ENCODE measurements at regions not wholly inside any gene's neighbourhood (a gene's known extent, or its start where the extent isn't known, plus 50 kb on each side); places are given as distances from the start of the nearest gene placed in this dataset.
"Not testable (repeated sequence)": the region's sequence is repeated elsewhere in the genome, so short reads cannot be mapped to it uniquely, and the experiment has no call there.

DNA sequence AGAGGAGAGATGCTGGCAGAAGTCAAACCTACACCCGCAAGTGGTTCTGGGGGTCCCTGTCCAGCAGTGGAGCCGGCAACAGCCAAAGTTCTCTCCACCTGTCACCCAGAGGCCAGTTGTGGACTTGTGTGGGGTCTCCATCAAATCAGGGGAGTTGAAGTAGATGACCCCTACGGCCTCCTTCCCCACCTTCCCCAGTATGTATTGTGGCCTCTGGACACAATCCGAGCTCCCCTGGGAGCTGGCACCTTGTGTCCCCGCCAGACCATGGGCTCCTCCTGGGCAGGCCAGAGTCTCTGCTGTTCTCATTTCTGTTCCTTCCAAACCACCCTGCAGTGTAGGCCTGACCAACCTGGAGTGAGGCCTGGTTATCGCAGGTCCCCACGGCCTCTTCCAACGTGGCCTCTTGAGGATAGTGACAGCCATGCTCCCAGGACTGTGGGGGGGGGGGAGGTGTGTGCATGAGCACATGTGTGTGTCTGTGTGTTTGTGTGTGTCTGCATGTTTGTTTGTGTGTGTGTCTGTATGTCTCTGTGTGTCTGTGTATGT, 246.4 kb downstream of the MATN1 start:
- no peak for DNase-seq

DNA sequence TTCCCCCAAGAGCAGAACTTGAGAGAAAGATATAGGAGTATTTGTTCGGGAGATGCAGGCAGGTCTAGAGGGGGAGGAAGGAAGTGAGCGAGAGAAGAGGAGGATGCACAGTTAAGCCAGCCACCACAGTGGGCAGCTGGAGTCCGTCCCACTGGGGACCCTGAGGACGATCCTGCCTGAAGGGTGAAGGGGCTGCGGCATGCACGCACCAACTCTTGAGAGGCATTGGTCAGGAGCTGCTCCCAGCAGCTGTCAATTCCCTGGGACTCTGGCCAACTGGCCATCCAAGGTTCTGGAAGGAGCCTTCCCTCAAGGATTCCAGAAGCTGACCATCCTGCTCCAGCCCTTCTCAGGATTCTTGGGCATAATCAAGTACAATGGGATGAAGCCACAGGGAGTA, 246.9 kb downstream of the MATN1 start:
- DNase-seq: no peak

DNA sequence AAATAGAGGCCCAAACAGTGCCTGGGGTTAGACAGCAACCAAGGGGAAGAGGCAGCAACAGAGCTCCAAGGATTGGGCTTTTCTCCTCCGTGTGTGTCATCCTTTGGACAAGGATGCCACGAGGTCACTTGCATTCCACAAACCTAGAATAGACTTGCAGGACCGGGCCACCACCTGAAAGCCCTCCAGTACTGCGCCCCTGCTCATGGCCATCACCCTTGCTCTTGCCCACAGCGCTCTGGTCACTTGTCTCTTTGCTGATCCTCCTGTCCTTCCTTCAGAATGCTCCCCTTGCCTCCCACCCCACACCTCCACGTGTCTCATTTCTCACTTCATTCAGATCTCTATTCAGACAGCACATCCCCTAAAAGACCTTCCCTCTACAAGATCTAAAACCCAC, 247.4 kb downstream of the MATN1 start:
- DNase-seq: no peak

DNA sequence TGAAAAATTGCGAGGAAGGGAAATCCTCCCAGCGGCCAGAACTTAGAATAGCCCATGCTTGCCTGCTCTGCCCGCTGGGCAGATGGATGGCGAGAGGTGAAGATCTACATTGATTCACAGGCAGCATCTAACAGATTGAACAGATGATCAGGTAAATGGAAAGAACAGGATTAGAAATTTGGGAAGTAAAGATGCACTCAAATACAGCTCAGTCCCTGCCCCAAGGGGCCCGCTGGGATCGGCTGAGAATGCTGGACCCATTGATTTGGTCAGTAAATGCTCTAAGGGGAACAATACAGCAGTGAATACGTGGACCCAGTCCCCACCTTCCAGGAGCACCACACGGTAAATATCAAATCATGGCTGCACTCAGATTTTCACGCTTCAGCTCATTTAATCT, 248.2 kb downstream of the MATN1 start:
- DNase-seq: no peak

DNA sequence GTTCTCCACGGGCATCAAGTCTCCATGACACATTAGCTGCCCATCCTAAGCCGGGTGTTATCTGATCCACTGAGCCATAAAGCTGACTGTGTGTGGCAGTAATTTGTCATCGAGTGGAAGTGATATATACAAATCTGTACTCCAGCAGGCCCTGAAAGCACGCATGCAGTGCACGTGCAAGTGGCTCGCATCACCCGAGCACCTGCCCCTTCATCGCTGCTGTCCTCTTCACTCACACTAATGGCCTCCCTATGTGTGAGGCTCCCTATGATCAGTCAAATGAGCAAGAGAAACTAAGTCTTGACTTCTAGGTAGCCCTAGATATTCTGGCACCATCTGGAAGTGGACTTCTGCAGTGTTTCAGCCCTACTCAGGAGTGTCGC, 248.6 kb downstream of the MATN1 start:
- DNase-seq: no peak

DNA sequence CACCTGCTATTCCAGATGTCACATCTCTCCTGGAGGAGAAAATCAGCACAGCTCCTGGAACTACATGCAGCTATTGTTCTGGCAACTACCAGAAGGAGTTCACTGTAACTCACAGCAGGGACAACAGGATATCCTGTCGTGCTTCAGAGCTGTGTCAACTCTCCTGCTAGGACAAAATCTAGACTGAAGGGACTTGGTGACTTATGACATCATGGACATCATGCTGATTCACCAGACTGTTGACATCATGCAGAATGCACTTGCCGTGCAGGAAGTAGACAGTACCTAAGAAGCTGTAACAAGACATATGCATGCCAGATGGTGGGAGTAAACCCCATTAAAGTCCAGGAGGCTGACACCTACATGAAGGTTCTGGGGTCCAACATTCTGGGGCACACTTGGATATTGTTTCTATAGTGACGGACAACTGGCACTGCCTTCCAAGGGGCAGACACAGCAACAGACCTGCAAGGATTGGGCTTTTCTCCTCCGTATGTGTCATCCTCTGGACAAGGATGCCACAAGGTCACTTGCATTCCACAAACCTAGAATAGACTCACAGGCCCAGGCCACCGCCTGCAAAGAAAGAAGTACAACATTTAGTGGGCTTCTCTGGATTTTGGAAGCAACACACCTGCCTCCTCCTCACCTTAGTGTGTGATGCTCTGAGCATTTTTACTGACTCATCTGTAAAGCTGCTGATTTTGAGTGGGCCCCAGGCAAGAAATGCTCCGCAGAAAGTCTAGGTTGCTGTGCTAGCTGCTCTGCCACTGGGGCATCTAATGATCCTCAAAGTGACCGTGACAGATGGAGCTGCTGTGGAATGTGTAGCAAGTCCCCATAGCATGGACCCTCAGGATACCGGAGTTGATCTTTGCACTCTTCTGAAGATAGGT, 249.2 kb downstream of the MATN1 start:
- DNase-seq: peak in 1 of 2 experiments; percentile 19

DNA sequence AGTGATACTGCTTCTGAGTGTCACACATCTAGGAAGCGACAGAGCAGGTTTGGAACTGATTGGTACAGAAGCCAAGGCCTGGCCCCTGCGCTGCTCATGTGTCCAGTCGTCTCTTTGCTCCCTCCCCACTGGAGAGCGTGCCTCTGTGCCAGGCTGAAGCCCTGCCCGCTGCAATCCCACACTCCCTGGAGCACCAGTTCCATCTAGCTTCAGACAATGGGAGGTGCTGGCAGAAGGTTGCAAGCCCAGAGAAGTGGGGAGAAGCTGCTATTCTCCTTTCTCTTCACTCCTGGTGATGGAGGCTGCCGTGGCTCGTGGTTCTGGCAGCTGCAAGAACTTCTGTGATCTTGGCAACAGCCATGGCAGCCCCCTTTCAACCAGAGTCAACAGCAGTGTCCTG, 250.9 kb downstream of the MATN1 start:
- DNase-seq: no peak

DNA sequence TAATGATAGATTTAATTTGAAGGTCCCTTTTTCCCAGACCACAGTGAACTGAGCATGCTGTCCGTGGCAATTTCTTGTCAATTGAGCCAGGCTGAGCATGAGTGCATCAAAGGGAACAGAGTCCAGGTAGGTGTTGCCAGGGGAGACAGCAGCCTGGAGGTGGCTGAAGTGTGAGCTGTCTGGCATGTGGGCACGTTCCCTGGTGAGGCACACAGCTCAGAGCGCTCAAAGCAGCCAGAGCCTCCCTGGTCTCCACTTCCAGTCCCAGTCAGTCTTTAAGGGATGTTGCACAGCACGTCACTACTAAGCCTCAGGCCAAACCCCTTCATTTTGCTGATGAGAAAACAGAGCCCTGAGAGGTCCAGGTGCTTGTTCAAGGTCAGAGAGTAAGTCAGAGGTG, 251.4 kb downstream of the MATN1 start:
- no peak for DNase-seq

DNA sequence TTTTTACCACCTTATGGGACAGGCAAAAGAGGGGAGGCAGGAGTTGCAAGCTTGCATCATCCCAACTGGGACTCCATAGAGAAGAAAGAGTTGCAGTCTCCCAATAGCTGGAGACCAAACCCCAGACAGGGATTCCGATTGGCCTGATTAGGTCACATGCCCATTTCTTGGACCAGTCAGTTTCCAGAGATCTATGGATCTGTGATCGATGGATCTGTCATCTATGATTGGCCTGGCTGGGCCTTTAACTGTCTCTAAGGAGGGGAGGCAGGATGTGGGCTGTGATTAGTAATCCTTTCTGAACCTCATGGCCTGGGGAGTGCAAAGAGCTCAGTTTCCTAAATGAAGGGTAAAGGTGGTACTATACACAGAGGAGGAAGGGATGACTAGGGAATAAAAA, 252.1 kb downstream of the MATN1 start:
- no peak for DNase-seq

DNA sequence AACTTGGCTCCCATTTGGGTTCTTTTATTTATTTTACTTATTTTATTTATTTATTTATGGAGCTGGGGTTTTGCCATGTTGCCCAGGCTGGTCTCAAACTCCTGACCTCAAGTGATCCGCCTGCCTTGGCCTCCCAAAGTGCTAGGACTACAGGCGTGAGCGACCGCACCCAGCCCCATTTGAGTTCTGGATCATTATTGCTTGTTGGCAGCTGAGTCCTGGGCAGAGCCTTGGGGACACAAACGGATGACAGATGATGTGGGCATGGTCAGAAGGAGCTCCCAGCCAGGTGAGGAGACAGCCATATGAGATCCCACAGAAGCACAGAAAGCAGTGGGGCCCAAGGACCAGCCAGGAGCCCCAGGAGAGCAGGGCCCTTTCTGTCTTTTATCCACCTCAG, 254.0 kb downstream of the MATN1 start:
- no peak for DNase-seq

DNA sequence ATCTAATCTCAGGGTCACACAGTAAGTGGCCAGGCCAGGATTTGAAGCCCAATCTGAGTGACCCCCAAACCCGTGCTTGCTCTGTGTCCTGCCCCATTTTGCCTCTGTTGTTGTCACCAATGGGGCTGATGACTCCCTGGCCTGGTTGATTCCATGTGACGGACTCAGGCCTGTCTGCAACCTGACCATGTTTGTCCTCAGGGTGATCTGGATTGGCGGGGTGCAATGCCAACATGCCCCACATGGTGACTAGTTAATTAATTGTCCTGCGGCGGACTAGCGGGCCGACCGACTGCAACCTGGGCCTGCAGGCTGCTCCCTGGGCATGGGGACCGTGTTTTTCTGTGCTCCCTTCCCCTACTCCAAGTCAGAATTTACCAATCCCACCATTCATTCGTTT, 256.3 kb downstream of the MATN1 start:
- no peak for DNase-seq

DNA sequence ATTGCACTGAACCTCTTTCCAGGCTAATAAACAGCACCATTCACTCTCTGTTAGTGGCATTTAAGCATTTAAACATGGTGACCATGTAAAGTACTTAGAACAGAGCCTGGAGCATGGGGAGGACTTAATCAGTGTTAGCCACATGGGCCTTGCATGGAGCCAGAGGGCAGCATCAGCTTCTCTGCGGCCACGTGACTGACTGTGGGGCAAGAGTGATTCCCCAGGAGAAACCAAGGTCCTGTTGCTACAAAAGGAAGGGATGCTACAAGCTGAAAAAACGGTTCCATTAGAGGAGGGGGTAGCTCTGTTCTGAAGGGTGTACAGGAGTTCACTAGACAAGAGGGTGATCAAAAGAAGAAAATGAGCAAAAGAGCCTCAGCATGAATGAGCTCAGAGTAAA, 256.8 kb downstream of the MATN1 start:
- DNase-seq: no peak

DNA sequence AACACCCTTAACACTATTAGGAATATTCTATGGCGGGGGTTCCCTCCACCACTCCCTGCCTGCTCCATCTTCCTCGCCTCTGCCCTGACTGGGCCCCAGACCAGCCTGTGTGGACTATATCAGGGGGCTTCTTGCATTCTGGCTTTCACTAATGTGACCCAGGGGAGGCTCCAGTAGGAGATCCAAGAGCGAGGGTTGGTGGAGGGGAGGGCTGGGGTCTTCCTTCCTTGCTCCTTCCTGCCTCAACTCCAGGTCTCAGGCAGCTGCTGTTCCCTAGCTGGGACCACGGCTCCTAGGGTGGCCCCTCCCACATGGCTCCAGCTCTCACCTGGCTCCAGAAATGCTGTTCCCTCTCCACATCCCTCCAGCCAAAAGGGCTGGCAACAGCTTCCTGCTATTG, 257.4 kb downstream of the MATN1 start:
- no peak for DNase-seq

DNA sequence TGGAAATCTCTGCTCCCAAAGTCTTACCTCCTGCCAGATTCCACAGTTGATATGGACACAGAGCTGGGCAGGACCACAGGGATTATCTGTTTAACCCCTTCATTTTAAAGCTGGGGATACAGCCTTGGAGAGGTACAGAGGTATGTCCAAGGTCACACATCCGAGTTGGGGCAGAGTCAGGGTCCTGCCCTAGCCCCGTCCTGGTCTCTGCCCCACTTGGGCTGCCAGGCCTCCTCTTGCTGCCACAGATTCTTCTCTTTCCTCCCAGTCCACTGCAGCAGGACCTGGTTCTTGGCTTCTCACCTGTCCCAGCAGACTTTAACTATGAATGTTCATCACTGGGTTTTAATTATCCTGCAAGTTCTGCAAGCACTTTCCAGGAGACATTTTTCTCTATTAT, 258.3 kb downstream of the MATN1 start:
- DNase-seq: no peak

DNA sequence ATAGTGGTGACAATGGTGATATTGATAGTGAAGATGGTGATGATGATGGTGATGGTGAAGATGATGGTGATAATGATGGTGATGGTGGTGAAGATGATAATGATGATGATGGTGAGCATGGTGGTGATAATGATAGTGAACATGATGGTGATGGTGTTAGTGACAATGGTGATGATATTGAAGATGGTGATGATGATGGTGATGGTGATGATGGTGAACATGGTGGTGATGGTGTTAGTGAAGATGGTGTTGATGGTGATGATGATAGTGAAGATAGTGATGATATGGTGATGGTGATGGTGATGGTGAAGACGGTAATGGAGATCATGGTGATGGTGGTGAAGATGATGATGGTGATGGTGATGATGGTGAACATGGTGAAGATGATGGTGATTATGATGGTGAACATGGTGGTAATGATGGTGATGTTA, 259.2 kb downstream of the MATN1 start:
- DNase-seq: no peak

DNA sequence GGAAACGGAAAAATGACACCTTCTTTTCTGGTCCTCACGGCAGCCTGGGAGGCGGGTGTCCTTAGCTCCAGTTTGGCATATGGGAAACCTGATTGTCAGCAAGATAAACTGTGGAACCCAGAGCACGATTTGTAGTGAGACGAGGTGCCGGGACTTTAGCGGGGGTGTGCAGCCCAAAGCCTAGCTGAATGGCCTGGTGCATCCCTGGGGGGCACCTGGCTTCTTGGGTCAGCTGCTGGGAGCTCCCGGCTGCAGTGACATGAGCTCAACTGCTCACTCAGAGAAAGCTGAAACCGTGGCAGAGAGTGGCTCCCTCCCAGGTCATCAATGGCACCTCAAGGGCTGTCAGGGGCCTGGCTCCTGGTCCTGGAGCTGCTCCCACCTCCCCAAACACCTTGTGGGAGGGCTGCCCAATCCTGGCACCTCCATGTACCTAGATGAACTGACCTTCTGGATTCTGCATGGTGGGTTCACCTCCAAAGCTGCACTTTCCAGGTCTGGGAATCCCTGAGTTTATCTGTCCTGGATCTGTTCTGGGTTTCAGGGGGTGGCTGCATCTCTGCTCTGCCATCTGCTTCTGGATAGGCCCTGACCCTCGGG, 260.5 kb downstream of the MATN1 start:
- DNase-seq: no peak

DNA sequence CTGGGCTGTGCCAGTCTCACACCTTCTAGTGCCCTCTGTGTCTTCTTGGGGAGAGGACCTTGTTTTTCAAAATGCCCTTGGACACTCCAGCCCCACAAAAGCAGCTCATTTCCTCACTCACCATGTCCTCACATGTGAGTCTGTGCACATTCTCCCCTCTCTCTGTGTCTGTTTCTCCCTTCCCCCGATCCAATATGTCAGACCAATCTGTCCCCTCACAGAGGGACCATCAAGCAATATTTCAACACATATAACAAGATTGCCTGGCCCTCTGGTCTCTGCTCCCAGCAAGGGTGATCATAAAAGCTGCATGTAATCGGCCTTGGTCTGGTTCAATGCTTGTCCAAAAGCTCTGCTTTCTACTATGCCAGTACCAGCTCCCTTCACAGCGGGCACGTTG, 261.2 kb downstream of the MATN1 start:
- DNase-seq: no peak

DNA sequence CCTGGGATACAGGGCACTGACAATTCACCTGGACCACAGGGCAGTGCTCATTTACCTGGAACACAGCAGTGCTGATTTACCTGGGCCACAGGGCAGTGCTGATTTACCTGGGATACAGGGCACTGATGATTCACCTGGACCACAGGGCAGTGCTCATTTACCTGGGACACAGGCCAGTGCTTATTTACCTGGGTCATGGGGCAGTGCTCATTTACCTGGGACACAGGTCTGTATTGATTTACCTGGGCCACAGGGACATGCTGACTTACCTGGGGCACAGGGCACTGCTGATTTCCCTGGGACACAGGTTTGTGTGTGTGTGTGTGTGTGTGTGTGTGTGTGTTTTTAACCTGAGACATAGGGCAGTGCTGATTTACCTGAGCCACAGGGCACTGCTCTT, 261.7 kb downstream of the MATN1 start:
- DNase-seq: no peak

DNA sequence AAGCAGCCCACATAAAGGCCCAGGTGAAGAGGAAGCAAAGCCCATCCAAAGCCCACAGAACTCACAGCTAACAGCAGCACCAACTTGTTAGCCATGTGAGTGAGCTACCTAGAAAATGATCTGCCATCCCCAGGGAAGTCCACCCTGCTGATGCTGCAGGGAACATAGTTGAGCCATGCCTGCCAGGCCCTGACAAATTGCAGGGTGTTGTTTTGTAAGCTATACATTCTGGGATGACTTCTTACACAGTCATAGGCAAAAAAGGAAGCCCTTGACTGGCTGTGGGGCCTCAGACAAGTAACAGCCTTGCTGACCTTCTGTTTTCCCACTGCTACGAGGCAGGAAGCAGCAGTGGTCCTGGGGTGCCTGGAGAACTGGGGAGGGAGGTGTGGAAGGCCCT, 262.7 kb downstream of the MATN1 start:
- DNase-seq: no peak

DNA sequence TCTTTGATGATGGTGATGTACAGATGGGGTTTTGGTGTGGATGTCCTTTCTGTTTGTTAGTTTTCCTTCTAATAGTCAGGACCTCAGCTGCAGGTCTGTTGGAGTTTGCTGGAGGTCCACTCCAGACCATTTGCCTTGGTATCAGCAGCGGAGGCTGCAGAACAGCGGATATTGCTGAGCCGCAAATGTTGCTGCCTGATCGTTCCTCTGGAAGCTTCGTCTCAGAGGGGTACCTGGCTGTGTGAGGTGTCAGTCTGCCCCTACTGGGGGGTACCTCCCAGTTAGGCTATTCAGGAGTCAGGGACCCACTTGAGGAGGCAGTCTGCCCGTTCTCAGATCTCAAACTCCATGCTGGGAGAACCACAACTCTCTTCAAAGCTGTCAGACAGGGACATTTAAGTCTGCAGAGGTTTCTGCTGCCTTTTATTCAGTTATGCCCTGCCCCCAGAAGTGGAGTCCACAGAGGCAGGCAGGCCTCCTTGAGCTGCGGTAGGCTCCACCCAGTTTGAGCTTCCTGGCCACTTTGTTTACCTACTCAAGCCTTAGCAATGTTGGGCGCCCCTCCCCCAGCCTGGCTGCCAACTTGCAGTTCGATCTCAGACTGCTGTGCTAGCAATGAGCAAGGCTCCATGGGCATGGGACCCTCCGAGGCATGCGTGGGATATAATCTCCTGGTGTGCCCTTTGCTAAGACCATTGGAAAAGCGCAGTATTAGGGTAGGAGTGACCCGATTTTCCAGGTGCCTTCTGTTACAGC, 264.5 kb downstream of the MATN1 start:
- DNase-seq: not testable (repeated sequence)

DNA sequence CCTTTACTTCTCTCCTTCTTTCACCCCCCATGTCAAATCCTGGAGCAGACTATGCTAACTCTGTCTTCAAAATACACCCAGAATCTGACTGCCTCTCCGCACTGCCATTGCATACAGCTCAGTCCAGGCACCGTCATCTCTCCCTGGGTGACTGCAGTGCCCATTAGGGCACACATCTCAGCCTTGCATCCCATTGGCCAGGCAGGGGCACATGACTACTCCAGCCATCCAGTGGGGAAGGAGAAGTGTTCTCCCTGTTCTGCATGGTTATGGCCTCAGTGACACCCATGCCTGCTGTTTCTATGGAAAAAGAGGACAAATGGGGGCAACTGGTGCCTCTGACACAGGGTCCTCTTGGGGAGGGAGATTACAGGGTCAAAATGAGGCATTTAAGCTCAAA, 270.5 kb downstream of the MATN1 start:
- DNase-seq: no peak

DNA sequence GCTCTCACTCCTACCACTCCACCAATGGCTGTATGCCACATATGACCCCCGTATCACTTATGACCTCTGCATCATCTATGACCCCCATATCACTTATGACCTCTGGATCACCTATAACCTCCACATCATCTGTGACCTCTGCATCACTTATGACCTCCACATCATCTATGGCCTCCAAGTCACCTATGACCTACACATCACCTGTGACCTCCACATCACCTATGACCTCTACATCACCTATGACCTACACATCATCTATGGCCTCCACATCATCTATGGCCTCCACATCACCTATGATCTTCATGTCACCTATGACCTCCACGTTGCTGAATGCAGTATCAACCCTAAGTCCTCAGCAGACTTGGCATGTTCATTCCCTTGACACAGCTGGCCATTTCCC, 271.2 kb downstream of the MATN1 start:
- DNase-seq: no peak

DNA sequence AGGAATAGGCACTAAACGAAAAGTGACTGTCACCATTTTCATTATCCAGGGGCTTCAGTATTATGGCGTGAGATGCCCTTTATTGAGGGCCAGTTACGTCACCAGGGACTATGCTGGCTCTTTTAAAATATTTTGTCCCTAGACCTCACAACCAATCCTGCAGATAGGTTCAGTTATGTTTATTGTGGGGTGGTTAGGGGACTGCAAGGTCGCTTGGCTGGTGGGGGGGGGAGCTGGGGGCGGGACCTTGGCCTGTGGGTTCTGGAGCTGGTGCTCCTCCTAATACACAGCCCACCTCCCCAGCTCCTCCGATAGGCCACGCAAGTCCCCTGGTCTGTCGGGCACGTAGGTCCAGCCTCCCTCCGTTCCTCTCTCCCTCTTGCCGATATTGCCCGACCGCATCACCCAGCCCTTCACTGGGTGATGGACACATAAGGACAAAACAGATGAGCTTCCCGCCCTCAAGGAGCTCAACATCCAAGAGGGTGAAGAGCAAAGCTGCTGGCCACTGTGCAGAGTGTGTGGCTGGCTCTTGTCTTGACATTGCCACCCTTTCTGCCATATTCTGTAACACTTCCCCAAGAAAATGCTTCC, 271.8 kb downstream of the MATN1 start:
- DNase-seq: no peak
